HG03439 (cell line): ENCODE measurements at regions not wholly inside any gene's neighbourhood (a gene's known extent, or its start where the extent isn't known, plus 50 kb on each side); places are given as distances from the start of the nearest gene placed in this dataset.

Experiments
- ATAC-seq: cut with Tn5 transposase; IDR thresholded peaks from one replicate; pipeline ENCODE4 v1.9.1; 2021; ENCODE audit warnings: mild to moderate bottlenecking, moderate library complexity; ENCODE audit not compliant: unreplicated experiment

DNA sequence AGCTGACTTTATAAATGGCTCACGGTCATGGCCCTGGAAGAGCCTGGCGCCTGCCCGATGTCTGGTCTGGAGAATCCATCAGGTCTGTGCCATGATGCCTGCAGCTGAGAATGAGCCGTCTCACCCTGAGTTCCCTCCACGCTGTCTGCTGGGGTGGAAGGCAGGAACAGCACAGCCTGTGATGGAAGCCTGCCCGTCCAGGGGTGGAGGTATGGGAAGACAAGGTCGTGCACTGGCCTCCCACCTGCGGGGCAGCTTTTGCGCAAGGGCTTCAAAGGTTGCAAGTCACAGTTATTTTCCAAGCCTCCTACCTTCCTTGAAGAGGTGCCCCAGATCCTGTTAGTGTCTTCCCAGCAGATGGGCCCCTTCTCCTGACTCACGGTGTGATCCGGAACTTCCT lies 275.5 kb downstream of the FAM43A start:
- ATAC-seq, result no peak

DNA sequence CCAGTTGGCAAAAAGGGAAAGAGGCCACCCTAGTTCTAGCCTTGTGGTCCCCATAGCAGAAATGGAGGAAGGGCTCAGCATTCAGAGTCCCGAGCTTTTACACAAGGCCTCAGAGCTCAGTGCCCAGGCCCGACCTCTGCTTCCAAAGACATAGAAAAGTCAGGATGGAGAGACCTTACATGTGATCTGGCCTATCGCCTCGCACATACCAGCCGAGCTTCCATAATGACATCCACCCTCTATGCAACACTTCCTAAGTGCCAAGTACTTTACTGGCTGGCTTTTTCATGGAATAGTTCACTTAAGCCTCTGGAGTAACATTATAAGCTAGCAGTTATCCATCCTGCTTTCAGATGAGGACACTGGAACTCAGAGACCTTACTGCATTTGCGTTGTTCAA lies 275.9 kb downstream of the FAM43A start:
- ATAC-seq, result no peak

DNA sequence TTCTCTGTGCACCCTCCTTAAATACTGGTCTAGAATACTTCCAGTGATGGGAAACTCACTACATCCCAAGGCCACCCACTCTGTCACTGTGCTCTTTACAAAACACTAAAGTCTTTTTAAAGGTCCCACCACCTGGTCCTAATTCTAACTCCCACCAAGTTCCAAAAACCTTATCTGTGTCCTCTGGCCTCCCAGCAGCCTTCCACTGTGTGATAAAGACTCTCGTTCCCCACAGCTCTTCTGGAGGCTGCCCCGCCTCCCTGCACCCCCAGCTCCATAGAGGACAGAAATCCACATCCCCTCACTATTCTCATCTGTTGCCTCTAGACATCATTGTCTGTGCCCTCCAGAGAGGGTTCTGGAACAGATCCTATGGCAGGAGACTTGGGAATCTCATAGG lies 276.4 kb downstream of the FAM43A start:
- no peak for ATAC-seq

DNA sequence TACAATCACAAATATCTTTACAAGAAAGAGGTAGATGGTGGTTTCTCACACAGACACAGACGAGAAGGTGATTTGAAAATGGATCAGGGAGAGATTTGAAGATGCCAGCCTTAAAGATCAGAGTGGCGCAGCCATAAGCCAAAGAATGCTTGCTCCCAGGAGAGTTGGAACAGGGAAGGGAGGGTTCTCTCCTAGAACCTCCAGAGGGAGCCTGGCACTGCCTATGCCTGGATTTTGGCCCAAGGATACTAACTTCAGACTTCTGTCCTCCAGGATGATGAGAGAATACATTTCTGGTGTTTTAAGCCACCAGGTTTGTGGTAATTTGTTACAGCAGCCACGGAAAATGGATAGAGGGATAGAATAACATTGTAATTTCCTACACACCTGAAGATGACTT lies 279.1 kb downstream of the FAM43A start:
- ATAC-seq, result no peak

DNA sequence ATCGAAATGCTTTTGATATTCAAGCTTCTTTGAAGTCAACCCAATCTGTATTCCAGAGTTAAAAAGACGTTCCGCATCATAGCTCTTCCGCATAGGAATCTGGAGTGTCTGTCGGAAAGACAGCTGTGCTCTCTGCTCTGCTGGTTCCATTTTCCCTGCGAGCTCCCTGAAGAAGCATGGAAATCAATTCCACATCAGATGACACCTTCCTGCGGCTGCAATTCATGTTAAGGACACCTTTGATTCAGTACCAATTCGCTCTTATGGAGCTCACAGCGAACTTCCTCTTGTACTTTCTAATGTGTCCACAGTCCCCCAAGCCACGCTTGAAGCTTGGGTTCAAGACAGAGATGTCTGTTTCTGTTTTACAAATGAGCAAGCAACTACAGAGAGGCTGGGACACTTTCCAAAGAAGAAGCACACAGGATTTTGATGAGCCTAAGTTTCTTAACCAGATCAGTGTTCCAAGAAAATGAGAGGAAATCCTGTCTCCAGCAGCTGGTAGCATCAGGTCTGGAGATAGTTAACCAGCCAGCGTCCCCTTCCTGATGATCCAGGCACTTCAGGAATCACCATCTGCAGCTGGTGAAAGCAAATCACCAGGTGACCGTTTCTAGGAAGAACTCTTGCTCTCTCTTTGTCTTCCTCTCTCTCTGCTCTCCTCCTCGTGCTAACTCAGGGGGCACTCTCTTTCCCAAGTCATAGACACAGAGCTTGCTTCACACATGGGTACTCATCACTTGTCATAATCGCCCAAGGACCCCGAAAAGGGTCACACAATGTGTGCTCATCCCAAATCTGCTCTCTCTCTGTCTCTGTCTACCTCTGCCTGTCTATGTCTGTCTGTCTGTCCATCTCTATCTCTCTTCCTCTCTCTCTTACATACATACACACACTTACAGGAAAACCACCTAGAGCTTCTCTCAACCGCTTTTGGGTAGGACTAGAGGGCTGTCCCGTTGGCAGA lies 281.8 kb downstream of the FAM43A start:
- ATAC-seq, result no peak

DNA sequence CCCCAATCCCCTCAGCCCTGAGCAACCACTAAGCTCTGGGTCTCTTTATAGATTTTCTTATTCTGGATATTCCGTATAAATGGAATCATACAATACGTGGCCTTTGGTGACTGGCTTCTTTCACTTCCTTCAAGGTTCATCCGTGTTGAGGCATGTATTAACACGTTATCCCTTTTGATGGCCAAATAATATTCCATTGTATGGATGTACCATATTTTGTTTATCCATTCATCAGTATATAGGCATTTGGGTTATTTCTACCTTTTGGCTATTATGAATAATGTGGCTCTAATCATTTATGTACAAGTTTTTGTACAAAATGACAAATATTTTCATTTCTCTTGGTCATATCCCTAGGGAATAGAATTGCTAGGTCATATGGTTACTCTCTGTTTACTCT lies 284.4 kb downstream of the FAM43A start:
- no peak for ATAC-seq

DNA sequence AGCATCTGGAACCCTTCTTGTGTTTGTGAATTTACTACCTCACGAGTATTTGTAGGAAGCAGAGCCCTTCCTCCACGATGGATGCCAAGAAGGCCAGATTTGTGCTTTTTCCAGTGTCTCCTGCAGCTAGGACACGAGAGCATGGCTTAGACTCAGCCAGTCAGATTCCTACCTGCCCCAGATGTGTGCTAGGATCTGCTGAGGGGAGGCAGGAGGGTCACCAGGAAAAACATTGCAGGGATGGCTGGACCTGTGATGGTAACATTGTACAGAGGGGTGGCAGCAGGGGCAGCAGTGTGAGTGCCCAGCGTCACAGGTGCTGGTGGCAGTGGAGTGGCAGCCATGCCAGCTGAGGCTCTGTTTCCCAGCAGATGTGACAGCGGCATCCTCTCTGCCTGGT lies 285.3 kb downstream of the FAM43A start:
- no peak for ATAC-seq

DNA sequence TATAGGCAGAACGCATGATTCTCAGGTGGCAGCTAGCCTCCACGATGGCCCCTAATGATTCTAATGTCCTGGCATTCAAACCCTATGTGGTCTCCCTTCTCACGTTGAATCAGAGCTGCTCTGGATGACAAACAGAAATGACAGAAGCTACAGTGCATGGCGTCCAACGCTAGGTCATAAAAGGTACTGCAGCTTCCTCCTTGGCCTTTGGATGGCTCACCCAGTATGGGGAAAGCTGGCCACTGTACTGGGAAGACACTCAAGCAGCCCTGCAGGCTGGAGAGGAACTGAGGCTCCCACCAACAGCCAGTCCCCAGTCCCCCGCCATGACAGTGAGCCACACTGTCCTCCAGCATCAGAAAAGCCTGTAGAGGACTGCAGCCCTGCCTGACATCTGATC lies 286.3 kb downstream of the FAM43A start:
- ATAC-seq, result no peak

DNA sequence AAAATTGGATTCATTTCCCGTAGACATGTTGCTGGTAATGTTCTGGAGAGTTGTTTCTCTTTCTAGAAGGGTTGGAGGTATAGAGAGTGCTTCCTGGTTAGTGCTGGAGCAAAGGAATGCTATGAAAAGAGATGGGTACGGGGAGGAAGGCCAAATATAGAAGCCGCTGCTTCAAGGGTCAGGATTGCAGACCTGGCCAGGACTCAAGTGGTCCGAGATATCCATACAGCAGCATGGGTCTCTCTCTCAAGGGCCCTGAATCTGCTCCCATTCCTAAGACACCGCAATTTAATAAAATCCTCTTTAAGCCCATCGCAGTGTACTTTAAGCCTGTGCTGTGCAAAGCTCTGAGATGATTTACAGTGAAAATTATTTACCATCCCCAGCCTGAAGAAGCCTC lies 287.0 kb downstream of the FAM43A start:
- ATAC-seq, result no peak

DNA sequence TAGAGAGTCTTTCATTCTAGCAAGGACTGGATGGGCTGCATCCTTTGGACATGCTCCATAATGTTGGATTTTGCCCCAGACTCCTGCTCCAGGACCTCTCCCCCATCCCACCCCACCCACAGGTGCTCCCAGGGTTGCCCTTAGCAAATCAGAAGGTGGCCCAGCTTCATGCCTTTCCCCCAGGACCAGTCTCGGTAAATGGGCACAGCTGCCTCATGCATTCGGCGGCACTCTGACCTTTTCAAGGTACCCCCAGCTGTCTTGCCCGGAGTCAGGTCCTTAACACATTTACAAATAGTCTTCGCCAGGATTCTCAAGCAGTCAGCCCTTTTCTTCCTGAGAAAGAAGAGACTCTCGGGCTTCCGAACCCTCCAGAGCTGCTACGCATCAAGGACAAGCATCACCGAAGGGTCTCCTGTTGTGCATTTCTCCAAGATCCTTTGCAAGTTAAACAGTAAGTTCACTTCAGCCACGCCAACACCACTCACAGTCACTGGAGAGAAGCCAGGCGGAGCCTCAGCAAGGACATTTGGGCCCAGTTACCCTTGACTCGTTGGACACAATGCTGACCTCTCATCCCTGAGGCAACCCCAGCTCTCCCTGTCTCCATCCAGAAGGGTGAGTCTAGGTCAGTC lies 287.8 kb downstream of the FAM43A start:
- ATAC-seq, result no peak

DNA sequence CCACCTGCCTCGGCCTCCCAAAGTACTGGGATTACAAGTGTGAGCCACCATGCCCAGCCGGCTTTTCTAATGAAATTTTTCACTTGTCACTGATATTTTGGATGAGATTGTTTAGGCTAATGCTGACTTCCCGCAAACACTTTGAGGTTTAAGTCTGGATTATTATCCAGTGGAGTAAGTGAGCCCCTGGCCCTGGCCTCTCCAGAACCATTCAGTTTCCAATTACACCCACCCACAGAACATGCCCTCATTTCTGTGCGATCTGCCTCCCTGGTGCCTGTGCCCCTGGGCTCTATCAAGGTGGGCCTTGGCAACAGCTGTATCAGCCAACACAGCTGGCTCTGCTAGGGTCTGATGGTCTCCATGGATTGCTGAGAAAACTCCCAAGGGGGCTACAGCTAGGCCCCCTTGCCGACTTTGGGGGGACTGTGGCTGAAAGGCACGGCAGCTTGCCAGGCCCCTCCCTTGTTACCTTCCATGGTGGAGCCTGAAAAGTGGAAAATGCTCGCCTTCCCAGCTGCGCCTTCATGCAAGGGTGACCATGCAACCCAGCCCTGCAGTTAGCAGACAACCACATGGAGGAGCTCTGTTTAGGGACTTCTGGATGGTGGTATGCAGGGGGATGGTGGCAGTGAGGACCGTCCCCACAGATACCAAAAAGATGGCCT lies 288.9 kb downstream of the FAM43A start:
- ATAC-seq, result no peak

DNA sequence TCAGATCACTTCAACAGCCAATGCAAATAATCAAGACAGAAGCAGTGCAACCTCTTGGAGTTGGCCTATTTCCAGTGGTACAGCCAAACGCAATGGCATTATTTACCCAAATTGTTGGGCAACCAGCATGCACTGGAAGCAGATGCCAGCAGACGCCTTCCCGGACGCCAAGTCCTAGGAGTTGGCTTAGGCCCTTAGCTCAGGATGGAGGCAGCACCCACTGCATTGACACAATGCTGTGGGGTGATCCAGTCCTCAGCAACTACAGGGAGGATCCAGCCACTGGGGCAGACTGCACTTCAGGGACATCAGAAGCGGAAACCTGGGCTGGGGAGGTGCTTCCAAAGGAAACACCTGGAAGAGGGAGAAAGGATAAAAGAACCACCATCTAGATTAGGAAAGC lies 290.4 kb downstream of the FAM43A start:
- ATAC-seq, result no peak

DNA sequence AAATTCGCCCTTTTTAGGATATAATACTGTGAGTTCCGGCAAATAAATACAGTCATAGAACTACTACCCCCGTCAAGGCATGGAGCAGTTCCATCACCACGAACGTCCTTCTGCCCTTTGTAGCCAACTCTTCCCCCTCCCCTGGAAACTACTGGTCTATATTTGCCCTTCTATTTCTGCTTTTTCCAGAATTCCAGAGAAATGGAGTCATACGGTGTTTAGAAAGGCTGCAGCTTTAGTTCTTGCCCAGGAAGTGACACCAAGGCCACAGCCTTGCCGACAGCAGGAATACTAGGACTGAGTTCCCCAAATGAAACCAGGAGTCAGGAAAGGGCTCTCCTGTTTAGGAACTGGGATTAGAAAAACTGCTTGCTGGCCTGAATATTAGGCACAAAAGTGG lies 291.2 kb downstream of the FAM43A start:
- ATAC-seq, result no peak

DNA sequence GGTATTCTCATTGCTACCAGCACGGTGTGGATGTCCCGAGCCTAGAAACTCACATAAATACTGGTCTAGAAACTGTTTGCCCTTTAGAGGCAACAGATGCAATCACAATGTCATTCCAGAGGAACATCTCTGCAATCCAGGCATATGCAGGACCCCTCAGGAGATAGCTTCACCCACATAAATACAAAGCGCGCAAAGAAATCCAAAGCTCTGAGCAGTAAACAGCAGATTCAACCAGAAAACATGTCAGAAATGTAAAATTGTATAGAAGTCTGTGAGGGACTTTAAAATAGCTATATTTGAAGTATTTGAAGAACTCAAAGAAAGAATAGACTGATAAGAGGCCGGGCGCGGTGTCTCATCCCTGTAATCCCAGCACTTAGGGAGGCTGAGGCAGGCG lies 291.7 kb downstream of the FAM43A start:
- no peak for ATAC-seq

DNA sequence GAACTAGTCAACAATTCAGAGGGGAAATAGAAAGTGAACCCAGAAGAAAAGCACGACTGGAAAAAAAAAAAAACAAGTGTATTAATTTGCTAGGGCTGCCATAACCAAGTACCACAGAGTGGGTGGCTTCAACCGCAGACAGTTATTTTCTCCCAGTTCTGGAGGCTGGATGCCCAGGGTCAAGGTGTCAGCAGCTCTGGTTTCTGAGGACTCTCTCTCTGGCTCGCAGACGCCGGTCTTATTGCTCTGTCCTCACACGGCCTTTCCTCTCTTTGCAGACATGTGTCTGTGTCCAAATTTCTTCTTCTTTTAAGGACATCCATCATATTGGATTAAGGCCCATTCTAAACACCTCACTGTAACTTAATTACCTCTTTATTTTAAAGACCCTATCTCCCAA lies 291.8 kb downstream of the XXYLT1 start:
- ATAC-seq, result no peak

DNA sequence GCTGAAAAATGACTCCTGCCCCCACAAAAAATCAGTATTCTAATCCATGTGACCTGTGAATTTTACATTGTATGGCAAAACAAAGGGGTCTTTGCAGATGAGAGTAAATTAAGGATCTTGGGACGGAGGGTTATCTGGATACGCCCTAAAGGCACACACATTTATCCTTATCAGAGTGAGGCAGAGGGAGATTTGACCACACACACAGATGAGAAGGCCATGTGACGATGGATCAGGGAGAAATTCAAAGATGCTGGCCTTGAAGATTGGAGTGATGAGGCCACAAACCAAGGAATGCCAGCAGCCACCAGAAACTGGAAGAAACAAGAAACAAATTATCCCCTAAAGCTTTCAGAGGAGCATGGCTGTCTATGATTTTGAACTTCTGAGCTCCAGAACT lies 288.5 kb downstream of the XXYLT1 start:
- ATAC-seq, result no peak

DNA sequence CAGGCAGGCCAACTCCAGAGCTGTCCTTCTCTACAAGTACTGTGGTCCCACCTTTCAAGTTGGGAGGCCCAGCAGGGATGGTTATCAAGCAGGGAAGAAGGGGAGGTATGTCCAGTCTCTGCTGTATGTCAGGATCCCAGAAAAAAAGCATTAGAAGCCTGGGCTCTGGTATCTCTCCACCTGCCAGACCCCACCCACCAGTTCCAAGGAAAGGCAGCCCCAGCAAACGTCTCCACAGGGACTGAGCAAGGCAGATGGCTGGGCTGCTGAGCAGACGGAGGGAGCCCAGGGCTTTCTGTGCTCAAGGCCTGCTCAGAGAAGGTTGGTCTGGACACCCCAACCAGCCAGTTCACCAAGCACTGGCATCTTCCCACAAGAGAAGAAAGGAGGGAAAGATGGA lies 287.8 kb downstream of the XXYLT1 start:
- no peak for ATAC-seq

DNA sequence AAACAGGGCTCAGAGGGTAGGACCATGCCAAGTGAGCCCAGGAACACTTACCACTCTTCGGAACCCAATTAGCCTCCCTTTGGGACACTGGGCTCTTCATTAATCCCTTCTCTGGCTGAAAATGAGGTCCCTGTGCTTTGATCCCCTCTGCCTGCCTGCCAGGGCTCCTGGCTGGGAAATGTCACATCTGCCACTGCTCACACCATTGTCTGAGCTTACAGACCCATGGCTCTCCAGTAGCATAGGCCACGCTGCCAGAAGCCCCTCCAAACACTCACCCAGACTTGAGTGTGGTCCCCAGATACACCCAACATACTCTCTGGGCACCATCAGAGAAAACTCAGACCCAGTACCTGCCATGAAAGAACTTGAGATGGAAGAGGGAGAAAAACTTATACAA lies 287.3 kb downstream of the XXYLT1 start:
- no peak for ATAC-seq

DNA sequence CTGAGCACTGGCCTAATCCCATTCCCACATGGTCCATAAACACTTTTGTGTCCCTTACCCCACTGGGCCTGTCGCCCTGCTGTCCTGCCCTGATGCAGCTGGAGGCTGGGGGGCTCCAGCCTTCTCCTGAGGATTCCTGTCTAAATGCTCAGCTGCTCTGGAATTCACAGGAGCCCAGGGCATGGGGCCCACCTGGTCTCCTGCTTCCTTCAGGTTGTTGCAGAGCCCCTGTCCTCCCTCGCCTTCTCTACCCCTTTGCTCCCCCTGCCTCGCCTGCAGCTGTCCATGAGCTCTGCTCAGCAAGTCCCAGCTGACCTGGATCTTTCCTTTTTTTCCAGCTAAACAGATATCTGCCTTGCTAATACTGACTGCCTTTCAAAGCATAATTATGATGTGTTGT lies 286.9 kb downstream of the XXYLT1 start:
- no peak for ATAC-seq

DNA sequence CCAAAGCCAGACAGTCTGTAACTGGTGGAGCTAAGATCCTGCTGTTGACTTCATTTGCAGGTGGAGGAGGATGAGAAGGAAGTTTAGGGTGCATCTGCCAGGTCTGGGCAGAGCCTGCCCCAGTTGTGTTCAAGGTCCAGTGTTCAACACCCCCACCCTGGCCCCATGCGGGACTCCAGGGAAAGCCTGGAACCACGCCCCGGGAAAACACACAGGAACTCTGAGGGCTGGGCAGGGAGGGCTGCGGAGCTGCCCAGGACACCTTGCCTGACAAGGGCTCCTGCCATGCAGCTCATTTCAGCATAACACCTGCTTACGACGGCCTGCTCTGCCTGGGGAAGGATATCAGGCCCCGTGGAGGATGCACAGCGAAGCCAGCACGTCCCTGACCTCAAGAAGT lies 286.3 kb downstream of the XXYLT1 start:
- no peak for ATAC-seq

DNA sequence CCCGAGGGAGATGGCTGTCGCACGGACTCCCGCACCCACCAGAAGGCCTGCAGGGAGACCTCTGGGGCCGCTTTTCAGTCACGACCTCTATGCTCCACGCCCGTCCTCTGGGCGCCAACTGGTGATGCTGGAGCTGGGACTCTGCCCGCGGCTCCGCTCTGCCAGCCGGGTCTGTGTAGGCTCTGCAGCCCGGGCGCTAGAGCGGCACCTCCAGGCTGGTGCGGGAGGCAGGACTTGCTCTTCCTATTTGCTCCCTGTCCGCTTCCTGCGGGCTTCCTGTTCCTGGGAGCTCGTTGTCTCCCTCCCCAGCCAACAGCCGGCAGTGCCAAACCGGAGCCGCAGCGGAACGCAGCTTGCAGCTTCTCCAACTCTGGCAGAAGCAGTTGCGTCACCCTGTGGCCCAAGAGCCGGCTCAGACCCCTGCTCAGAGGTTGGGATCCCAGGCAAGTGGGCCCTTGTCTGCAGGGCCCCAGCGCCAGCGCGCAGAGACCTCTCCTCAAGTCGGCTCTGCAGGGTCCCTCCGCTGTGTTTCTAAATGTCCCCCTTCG lies 285.9 kb downstream of the XXYLT1 start:
- no peak for ATAC-seq
